Ovary (tissue), 7 donors: ENCODE measurements at regions not wholly inside any gene's neighbourhood (a gene's known extent, or its start where the extent isn't known, plus 50 kb on each side); places are given as distances from the start of the nearest gene placed in this dataset.

ENCODE experiments used
- DNase-seq, 5 donors: peaks; one replicate each; pipeline ENCODE4 v3.0.0-alpha.2; 2019 to 2020
- H3K27ac ChIP-seq, 2 donors: fragments of 200-600 bp; one replicate each; pipeline versions ENCODE4 v1.5.1 to v1.8.0; 2019 to 2022
- H3K27me3 ChIP-seq: fragments of 200-600 bp; one replicate; pipeline ENCODE4 v1.8.0; 2022
- H3K36me3 ChIP-seq: fragments of 200-600 bp; sonication (generic); one replicate; pipeline ENCODE4 v1.5.1; 2019
- H3K4me1 ChIP-seq: one replicate; pipeline ENCODE4 v1.8.1; 2013; ENCODE audit warnings: mild to moderate bottlenecking, moderate library complexity; ENCODE audit not compliant: insufficient read depth
- H3K4me3 ChIP-seq: fragments of 200-600 bp; sonication (generic); one replicate; pipeline ENCODE4 v1.5.1; 2017
- H3K9me3 ChIP-seq, 2 donors: fragments of 200-600 bp in 1 of 2; sonication (generic) in 1 of 2; one replicate each; pipeline versions ENCODE4 v1.5.1 to v1.8.1; 2013 to 2019; ENCODE audit warnings: mild to moderate bottlenecking in 1 of 2, moderate library complexity in 1 of 2
- CTCF ChIP-seq, 3 donors: fragments of 450-650 bp in 2 of 3; fragments of 200-600 bp in 1 of 3; IDR thresholded peaks; one replicate each; pipeline versions ENCODE4 v1.5.1 to v1.8.0; 2016 to 2022; ENCODE audit warnings: antibody characterized with exemption in 3 of 3, mild to moderate bottlenecking in 1 of 3
- EP300 ChIP-seq: sonication (generic); formaldehyde crosslinking; IDR thresholded peaks from one replicate; pipeline ENCODE4 v1.6.1; 2017; ENCODE audit warnings: antibody characterized with exemption
- POLR2A ChIP-seq: fragments of 450-650 bp; IDR thresholded peaks from one replicate; pipeline ENCODE4 v1.6.1; 2017; ENCODE audit warnings: antibody characterized with exemption, mild to moderate bottlenecking, moderate library complexity
- WGBS, 3 donors: extraction: QIAGEN DNeasy Blood & Tissue Kit in 1 of 3; methylation state at CpG; one replicate each; pipeline versions ENCODE4 v1.1.5 to v1.1.7; 2013 to 2017; 5-methylcytosine and 5-hydroxymethylcytosine counted together
- intact Hi-C, 4 donors: fragments of 100-400 bp; cut with DNase I; formaldehyde crosslinking; loops; one replicate each; pipeline versions ENCODE4 v1.11.0 to v1.15.1; 2022 to 2023
- donor health status: DM: no; HTN: no; CAD: no; lungs with moderate emphysema.
- donor health status: DM: no; HTN: no; CAD: no.
- donor health status: Bipolar disorder and iron deficiency.
- donor health status: DM: no; HTN: no; CAD: no.
- donor health status: DM: yes; HTN: yes; CAD: no.

- WGBS, 3 donors: 94 to 100% (median 98%) methylated on average over 2 of the region's 2 CpGs
- Histone ChIP-seq H3K4me3 (no peak overlapping the region), H3K9me3 (no peaks in the 10 kb centered on the region), H3K27me3 (no peaks in the 10 kb centered on the region), H3K36me3 (no peaks in the 10 kb centered on the region), H3K4me1 (no peaks in the 10 kb centered on the region), H3K27ac (no peak overlapping the region)
- TF ChIP-seq CTCF (IDR thresholded peaks at IDR 0.05) (no peak), EP300 (no peak), POLR2A (no peak)
- no peak for DNase-seq
- intact Hi-C loops: no loop called here
Observed at GRCh38 chr10:58990693-58991092, 185.8 kb upstream of the PHYHIPL start.

- no peak overlapping the region for H3K27ac ChIP-seq
- DNase-seq: no peak
- intact Hi-C loops: no loop called here
- H3K27me3 ChIP-seq: no peaks in the 10 kb centered on the region
- H3K36me3 ChIP-seq: no peaks in the 10 kb centered on the region
- no peaks in the 10 kb centered on the region for H3K9me3 ChIP-seq
- TF ChIP-seq EP300: no peak
- no peak for TF ChIP-seq CTCF (IDR thresholded peaks at IDR 0.05)
- TF ChIP-seq POLR2A: no peak
- H3K4me1 ChIP-seq: no peaks in the 10 kb centered on the region
- no peak overlapping the region for H3K4me3 ChIP-seq
Observed at GRCh38 chr10:58991856-58992255, 184.6 kb upstream of the PHYHIPL start.

- H3K36me3 ChIP-seq: no peaks in the 10 kb centered on the region
- no peak overlapping the region for H3K27ac ChIP-seq
- H3K9me3 ChIP-seq: no peaks in the 10 kb centered on the region
- H3K4me1 ChIP-seq: peaks cover 1% of the 10 kb centered on the region
- TF ChIP-seq EP300 (no peak), CTCF (IDR thresholded peaks at IDR 0.05) (no peak), POLR2A (no peak)
- intact Hi-C loops: no loop called here
- no peak overlapping the region for H3K4me3 ChIP-seq
- WGBS, 3 donors: 81 to 87% (median 83%) methylated on average over 4 of the region's 4 CpGs
- H3K27me3 ChIP-seq: no peaks in the 10 kb centered on the region
- DNase-seq: no peak
Observed at GRCh38 chr10:58992830-58993460, 183.5 kb upstream of the PHYHIPL start.

- Histone ChIP-seq H3K27ac (no peak overlapping the region), H3K4me3 (no peak overlapping the region), H3K4me1 (peaks cover 1% of the 10 kb centered on the region), H3K36me3 (no peaks in the 10 kb centered on the region), H3K9me3 (no peaks in the 10 kb centered on the region), H3K27me3 (no peaks in the 10 kb centered on the region)
- 70 to 73% (median 72%) methylated on average over 7 of the region's 7 CpGs for WGBS, 3 donors
- intact Hi-C loops: no loop called here
- no peak for DNase-seq
- TF ChIP-seq CTCF (IDR thresholded peaks at IDR 0.05) (no peak), POLR2A (no peak)
Observed at GRCh38 chr10:58993480-58994221, 182.8 kb upstream of the PHYHIPL start.
